ENCODE measurements at regions not wholly inside any gene's neighbourhood (a gene's known extent, or its start where the extent isn't known, plus 50 kb on each side); places are given as distances from the start of the nearest gene placed in this dataset.

GRCh38 chr3:31048143-31048542, 153.7 kb upstream of the GADL1 start:
- DNase-seq (ENCODE audit: low read depth in 4 of 4, low spot score in 1 of 4): no peak

GRCh38 chr3:31050296-31050695, 155.8 kb upstream of the GADL1 start:
- no peak for DNase-seq (ENCODE audit: low read depth in 4 of 4, low spot score in 1 of 4)

GRCh38 chr3:31051226-31051625, 156.8 kb upstream of the GADL1 start:
- DNase-seq (ENCODE audit: low read depth in 4 of 4, low spot score in 1 of 4): no peak

- no peak for DNase-seq (ENCODE audit: low read depth in 4 of 4, low spot score in 1 of 4)
Measured at GRCh38 chr3:31053299-31053698, 158.8 kb upstream of the GADL1 start.

GRCh38 chr3:31054032-31054431, 159.6 kb upstream of the GADL1 start:
- DNase-seq (ENCODE audit: low read depth in 4 of 4, low spot score in 1 of 4): no peak

GRCh38 chr3:31055757-31056156, 161.3 kb upstream of the GADL1 start:
- no peak for DNase-seq (ENCODE audit: low read depth in 4 of 4, low spot score in 1 of 4)

GRCh38 chr3:31057891-31058290, 163.4 kb upstream of the GADL1 start:
- DNase-seq (ENCODE audit: low read depth in 4 of 4, low spot score in 1 of 4): no peak

- no peak for DNase-seq (ENCODE audit: low read depth in 4 of 4, low spot score in 1 of 4)
Measured at GRCh38 chr3:31064021-31064420, 169.6 kb upstream of the GADL1 start.

- no peak for DNase-seq (ENCODE audit: low read depth in 4 of 4, low spot score in 1 of 4)
Measured at GRCh38 chr3:31065765-31066164, 171.3 kb upstream of the GADL1 start.

- no peak for DNase-seq (ENCODE audit: low read depth in 4 of 4, low spot score in 1 of 4)
Measured at GRCh38 chr3:31067004-31067403, 172.5 kb upstream of the GADL1 start.

GRCh38 chr3:31075471-31075870, 181.0 kb upstream of the GADL1 start:
- DNase-seq (ENCODE audit: low read depth in 4 of 4, low spot score in 1 of 4): no peak

GRCh38 chr3:31075876-31076275, 181.4 kb upstream of the GADL1 start:
- DNase-seq (ENCODE audit: low read depth in 4 of 4, low spot score in 1 of 4): no peak

- peak in 3 of 4 experiments; percentile 4 to 36 (median 5) for DNase-seq (ENCODE audit: low read depth in 4 of 4, low spot score in 1 of 4)
Measured at GRCh38 chr3:31077021-31077601, 182.7 kb upstream of the GADL1 start.

GRCh38 chr3:31077826-31078225, 183.4 kb upstream of the GADL1 start:
- DNase-seq (ENCODE audit: low read depth in 4 of 4, low spot score in 1 of 4): no peak

GRCh38 chr3:31079689-31080088, 185.2 kb upstream of the GADL1 start:
- DNase-seq (ENCODE audit: low read depth in 4 of 4, low spot score in 1 of 4): no peak

GRCh38 chr3:31081018-31081662, 186.7 kb upstream of the GADL1 start:
- no peak for DNase-seq (ENCODE audit: low read depth in 4 of 4, low spot score in 1 of 4)

- DNase-seq (ENCODE audit: low read depth in 4 of 4, low spot score in 1 of 4): no peak
Measured at GRCh38 chr3:31086148-31086547, 191.7 kb upstream of the GADL1 start.

- DNase-seq (ENCODE audit: low read depth in 4 of 4, low spot score in 1 of 4): no peak
Measured at GRCh38 chr3:31086698-31087097, 192.2 kb upstream of the GADL1 start.

- DNase-seq (ENCODE audit: low read depth in 4 of 4, low spot score in 1 of 4): no peak
Measured at GRCh38 chr3:31091748-31092147, 197.3 kb upstream of the GADL1 start.

- DNase-seq (ENCODE audit: low read depth in 4 of 4, low spot score in 1 of 4): no peak
Measured at GRCh38 chr3:31092748-31093589, 198.5 kb upstream of the GADL1 start.

GRCh38 chr3:31093606-31094005, 199.1 kb upstream of the GADL1 start:
- no peak for DNase-seq (ENCODE audit: low read depth in 4 of 4, low spot score in 1 of 4)

GRCh38 chr3:31094048-31094447, 199.6 kb upstream of the GADL1 start:
- DNase-seq (ENCODE audit: low read depth in 4 of 4, low spot score in 1 of 4): no peak

Measured in stimulated activated CD4-positive, alpha-beta T cell treated with anti-CD3 and anti-CD28 coated beads, Interleukin-1b, Interleukin-23, amount 100 ng/mL, for 24 hours (primary cell).